ENCODE measurements at regions not wholly inside any gene's neighbourhood (a gene's known extent, or its start where the extent isn't known, plus 50 kb on each side); places are given as distances from the start of the nearest gene placed in this dataset.

DNA sequence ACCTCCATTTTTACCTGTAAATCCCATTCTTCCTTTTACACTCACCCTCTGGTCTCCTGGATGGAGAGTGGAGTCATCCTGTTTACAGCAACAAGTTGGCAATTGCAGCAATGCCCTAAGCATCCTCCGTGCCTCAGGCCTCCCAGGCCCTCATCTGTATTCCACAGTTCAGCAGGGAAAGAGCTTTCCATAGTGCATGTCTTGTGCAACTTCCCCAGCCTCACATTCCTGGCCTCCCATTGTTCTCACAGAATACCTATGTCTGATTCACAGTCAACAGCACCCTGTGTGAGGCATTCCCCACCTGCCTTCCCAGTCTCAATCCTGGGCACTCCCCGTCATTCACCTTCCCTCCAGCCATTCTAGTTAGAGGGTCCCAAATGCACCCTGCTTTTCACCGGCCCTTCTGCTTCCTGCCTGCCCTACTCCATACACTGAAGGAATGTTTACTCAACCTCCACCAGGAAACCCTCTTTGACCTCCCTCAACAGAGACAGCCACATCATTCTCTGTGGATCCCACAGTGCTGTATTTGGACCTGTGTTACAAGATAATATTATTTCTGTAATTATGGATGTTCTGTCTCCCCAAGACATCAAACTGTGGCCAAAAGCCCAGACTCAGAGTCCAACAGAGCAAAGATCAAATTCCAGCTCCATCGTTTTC lies 405.7 kb downstream of the BUD13 start (continued):
- 0 out of 2 replicates have a peak, but pooled peaks have one; percentile 5 for TF ChIP-seq TCF7 (IDR thresholded peaks at IDR 0.05; ENCODE audit: low read depth)
- peak; percentile 63 for TF ChIP-seq ZEB1 (IDR thresholded peaks at IDR 0.05; ENCODE audit: insufficient replicate concordance, low read depth)
- TF ChIP-seq, protein P1, sequence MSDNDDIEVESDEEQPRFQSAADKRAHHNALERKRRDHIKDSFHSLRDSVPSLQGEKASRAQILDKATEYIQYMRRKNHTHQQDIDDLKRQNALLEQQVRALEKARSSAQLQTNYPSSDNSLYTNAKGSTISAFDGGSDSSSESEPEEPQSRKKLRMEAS (IDR thresholded peaks at IDR 0.05), result peak; percentile 35; the same call in 1 of the 2 replicates
- no peak for TF ChIP-seq KAT7 (CRISPR knock-in tag; IDR thresholded peaks at IDR 0.05; ENCODE audit: borderline replicate concordance)
- TF ChIP-seq FOXO1 (CRISPR knock-in tag; IDR thresholded peaks at IDR 0.05), result peak; percentile 38; the same call in 1 of the 2 replicates
- TF ChIP-seq HNRNPUL1 (IDR thresholded peaks at IDR 0.05; ENCODE audit: low read depth, low read length), result no peak
- no peak for TF ChIP-seq MLLT10 (CRISPR knock-in tag; IDR thresholded peaks at IDR 0.05)
- TF ChIP-seq, protein P2, sequence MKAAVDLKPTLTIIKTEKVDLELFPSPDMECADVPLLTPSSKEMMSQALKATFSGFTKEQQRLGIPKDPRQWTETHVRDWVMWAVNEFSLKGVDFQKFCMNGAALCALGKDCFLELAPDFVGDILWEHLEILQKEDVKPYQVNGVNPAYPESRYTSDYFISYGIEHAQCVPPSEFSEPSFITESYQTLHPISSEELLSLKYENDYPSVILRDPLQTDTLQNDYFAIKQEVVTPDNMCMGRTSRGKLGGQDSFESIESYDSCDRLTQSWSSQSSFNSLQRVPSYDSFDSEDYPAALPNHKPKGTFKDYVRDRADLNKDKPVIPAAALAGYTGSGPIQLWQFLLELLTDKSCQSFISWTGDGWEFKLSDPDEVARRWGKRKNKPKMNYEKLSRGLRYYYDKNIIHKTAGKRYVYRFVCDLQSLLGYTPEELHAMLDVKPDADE (CRISPR knock-in tag; IDR thresholded peaks at IDR 0.05), result no peak
- TF ChIP-seq, protein P3, sequence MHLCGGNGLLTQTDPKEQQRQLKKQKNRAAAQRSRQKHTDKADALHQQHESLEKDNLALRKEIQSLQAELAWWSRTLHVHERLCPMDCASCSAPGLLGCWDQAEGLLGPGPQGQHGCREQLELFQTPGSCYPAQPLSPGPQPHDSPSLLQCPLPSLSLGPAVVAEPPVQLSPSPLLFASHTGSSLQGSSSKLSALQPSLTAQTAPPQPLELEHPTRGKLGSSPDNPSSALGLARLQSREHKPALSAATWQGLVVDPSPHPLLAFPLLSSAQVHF (CRISPR knock-in tag; IDR thresholded peaks at IDR 0.05), result no peak
- TF ChIP-seq KAT8 (CRISPR knock-in tag; IDR thresholded peaks at IDR 0.05), result no peak
- TF ChIP-seq, protein P4, sequence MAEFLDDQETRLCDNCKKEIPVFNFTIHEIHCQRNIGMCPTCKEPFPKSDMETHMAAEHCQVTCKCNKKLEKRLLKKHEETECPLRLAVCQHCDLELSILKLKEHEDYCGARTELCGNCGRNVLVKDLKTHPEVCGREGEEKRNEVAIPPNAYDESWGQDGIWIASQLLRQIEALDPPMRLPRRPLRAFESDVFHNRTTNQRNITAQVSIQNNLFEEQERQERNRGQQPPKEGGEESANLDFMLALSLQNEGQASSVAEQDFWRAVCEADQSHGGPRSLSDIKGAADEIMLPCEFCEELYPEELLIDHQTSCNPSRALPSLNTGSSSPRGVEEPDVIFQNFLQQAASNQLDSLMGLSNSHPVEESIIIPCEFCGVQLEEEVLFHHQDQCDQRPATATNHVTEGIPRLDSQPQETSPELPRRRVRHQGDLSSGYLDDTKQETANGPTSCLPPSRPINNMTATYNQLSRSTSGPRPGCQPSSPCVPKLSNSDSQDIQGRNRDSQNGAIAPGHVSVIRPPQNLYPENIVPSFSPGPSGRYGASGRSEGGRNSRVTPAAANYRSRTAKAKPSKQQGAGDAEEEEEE (CRISPR knock-in tag; IDR thresholded peaks at IDR 0.05; ENCODE audit: borderline replicate concordance), result no peak
- TF ChIP-seq TMF1 (CRISPR knock-in tag; IDR thresholded peaks at IDR 0.05; ENCODE audit: low read depth), result no peak
- TF ChIP-seq RARA (CRISPR knock-in tag; IDR thresholded peaks at IDR 0.05), result 0 out of 2 replicates have a peak, but pooled peaks have one; percentile 33
- TF ChIP-seq ZNF724P (CRISPR knock-in tag; IDR thresholded peaks at IDR 0.05; ENCODE audit: borderline replicate concordance), result no peak
- no peak for TF ChIP-seq RNF2 (conservative IDR thresholded peaks at IDR 0.05; ENCODE audit: low read depth)
- TF ChIP-seq POGZ (CRISPR knock-in tag; IDR thresholded peaks at IDR 0.05), result no peak
- TF ChIP-seq, protein P5, sequence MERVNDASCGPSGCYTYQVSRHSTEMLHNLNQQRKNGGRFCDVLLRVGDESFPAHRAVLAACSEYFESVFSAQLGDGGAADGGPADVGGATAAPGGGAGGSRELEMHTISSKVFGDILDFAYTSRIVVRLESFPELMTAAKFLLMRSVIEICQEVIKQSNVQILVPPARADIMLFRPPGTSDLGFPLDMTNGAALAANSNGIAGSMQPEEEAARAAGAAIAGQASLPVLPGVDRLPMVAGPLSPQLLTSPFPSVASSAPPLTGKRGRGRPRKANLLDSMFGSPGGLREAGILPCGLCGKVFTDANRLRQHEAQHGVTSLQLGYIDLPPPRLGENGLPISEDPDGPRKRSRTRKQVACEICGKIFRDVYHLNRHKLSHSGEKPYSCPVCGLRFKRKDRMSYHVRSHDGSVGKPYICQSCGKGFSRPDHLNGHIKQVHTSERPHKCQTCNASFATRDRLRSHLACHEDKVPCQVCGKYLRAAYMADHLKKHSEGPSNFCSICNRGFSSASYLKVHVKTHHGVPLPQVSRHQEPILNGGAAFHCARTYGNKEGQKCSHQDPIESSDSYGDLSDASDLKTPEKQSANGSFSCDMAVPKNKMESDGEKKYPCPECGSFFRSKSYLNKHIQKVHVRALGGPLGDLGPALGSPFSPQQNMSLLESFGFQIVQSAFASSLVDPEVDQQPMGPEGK (CRISPR knock-in tag; IDR thresholded peaks at IDR 0.05), result 0 out of 2 replicates have a peak, but pooled peaks have one; percentile 12
- no peak for TF ChIP-seq REL (CRISPR knock-in tag; conservative IDR thresholded peaks at IDR 0.05)
- no peak for TF ChIP-seq KDM4B (CRISPR knock-in tag; IDR thresholded peaks at IDR 0.05)
- peak; percentile 45; the same call in 1 of the 2 replicates for TF ChIP-seq SMC3 (IDR thresholded peaks at IDR 0.05; ENCODE audit: low read length)
- peak; percentile 68; the same call in 1 of the 2 replicates for TF ChIP-seq GATAD2A (CRISPR knock-in tag; IDR thresholded peaks at IDR 0.05)
- peak; percentile 48 for TF ChIP-seq SALL1 (CRISPR knock-in tag; IDR thresholded peaks at IDR 0.05)
- no peak for TF ChIP-seq ZSCAN25 (CRISPR knock-in tag; IDR thresholded peaks at IDR 0.05)
- no peak for TF ChIP-seq AGO1 (IDR thresholded peaks at IDR 0.05; ENCODE audit: low read depth, low read length, poor library complexity, severe bottlenecking)

Measured in HepG2 (cell line).